Keratinocyte (primary cell): ENCODE measurements at regions not wholly inside any gene's neighbourhood (a gene's known extent, or its start where the extent isn't known, plus 50 kb on each side); places are given as distances from the start of the nearest gene placed in this dataset.

Source experiments
- DNase-seq: peaks from one replicate; pipeline ENCODE4 v3.0.0-alpha.2; 2011; ENCODE audit warnings: low read depth, missing footprints, low spot score
- FAIRE-seq: peaks from 2 replicates; lab custom pipeline; 2011; peaks lifted over from hg19 to GRCh38; lab: Jason Lieb, UNC
- H2AFZ ChIP-seq: 2 replicates; pipeline ENCODE4 v1.6.0; 2012; ENCODE audit warnings: low read length, control low read depth, inconsistent platforms; ENCODE audit not compliant: control insufficient read depth
- H3K27ac ChIP-seq: 2 replicates; pipeline ENCODE4 v1.5.1; 2011; ENCODE audit warnings: low read length; ENCODE audit not compliant: control insufficient read depth, insufficient read depth
- H3K27me3 ChIP-seq: 3 replicates; pipeline ENCODE4 v1.6.0; 2011; ENCODE audit warnings: low read length; ENCODE audit not compliant: control insufficient read depth, insufficient read depth; ENCODE audit errors: extremely low read depth
- H3K36me3 ChIP-seq, 2 experiments: 2 replicates in 1 of 2; 3 replicates in 1 of 2; pipeline ENCODE4 v1.5.1; 2011; ENCODE audit warnings: low read length in 2 of 2, mild to moderate bottlenecking in 1 of 2; ENCODE audit not compliant: control insufficient read depth in 2 of 2, insufficient read depth in 2 of 2; ENCODE audit errors: extremely low read depth in 1 of 2
- H3K4me1 ChIP-seq: 3 replicates; pipeline ENCODE4 v1.5.1; 2011; ENCODE audit warnings: low read length; ENCODE audit not compliant: control insufficient read depth, insufficient read depth; ENCODE audit errors: extremely low read depth
- H3K4me2 ChIP-seq: 3 replicates; pipeline ENCODE4 v1.6.0; 2011; ENCODE audit warnings: low read depth, low read length; ENCODE audit not compliant: control insufficient read depth, insufficient read depth; ENCODE audit errors: extremely low read depth
- H3K4me3 ChIP-seq, 3 experiments: fragments of 200-600 bp in 1 of 3; sonication (generic) in 1 of 3; 2 replicates in 2 of 3; 3 replicates in 1 of 3; pipeline ENCODE4 v1.5.1; 2011 to 2016; ENCODE audit warnings: low read length in 3 of 3, mild to moderate bottlenecking in 3 of 3, control low read depth in 2 of 3, inconsistent platforms in 1 of 3, low read depth in 1 of 3, mixed read lengths in 1 of 3, mixed run types in 1 of 3, moderate library complexity in 1 of 3; ENCODE audit not compliant: control insufficient read depth in 2 of 3, insufficient read depth in 2 of 3; ENCODE audit errors: extremely low read depth in 1 of 3
- H3K79me2 ChIP-seq: 2 replicates; pipeline ENCODE4 v1.6.0; 2012; ENCODE audit warnings: low read length; ENCODE audit not compliant: control insufficient read depth, insufficient read depth
- H3K9ac ChIP-seq: 3 replicates; pipeline ENCODE4 v1.6.0; 2011; ENCODE audit warnings: low read length; ENCODE audit not compliant: control insufficient read depth, insufficient read depth; ENCODE audit errors: extremely low read depth
- H3K9me1 ChIP-seq: 3 replicates; pipeline ENCODE4 v1.6.0; 2011; ENCODE audit warnings: low read length; ENCODE audit not compliant: control insufficient read depth, insufficient read depth; ENCODE audit errors: extremely low read depth
- H3K9me3 ChIP-seq: 2 replicates; pipeline ENCODE4 v1.5.1; 2012; ENCODE audit warnings: low read depth, low read length; ENCODE audit not compliant: control insufficient read depth
- H4K20me1 ChIP-seq: 3 replicates; pipeline ENCODE4 v1.6.0; 2011; ENCODE audit warnings: low read length; ENCODE audit not compliant: control insufficient read depth, insufficient read depth; ENCODE audit errors: extremely low read depth
- CTCF ChIP-seq, 3 experiments: IDR thresholded peaks in 1 of 3; conservative IDR thresholded peaks in 1 of 3; optimal IDR thresholded peaks in 1 of 3; 2 replicates in 2 of 3; 3 replicates in 1 of 3; pipeline versions ENCODE3 to v1.5.1; 2011; ENCODE audit warnings: low read length in 3 of 3, mild to moderate bottlenecking in 3 of 3, moderate library complexity in 2 of 3, control low read depth in 1 of 3, inconsistent platforms in 1 of 3; ENCODE audit not compliant: insufficient read depth in 2 of 3; ENCODE audit errors: extremely low read depth in 1 of 3
- EZH2 ChIP-seq: IDR thresholded peaks from one replicate; pipeline ENCODE4 v1.6.1; 2012; ENCODE audit warnings: inconsistent platforms, mild to moderate bottlenecking, low read length, moderate library complexity
- dilution Hi-C: fragments of 300-500 bp; cut with MboI; formaldehyde crosslinking; loops from one replicate; pipeline ENCODE4 v1.7.0; 2020; ENCODE audit warnings: low sequenced_read_pairs; ENCODE audit not compliant: extremely low pct_ligation_motif_present

GRCh38 chr2:11017921-11018320 lies 106.2 kb downstream of the KCNF1 start:
- dilution Hi-C loops = no loop called here
- no peaks in the 10 kb centered on the region for H3K79me2 ChIP-seq
- TF ChIP-seq EZH2 = no peak
- TF ChIP-seq CTCF (optimal IDR thresholded peaks at IDR 0.05 in 1 of 3, IDR thresholded peaks at IDR 0.05 in 1 of 3, conservative IDR thresholded peaks at IDR 0.05 in 1 of 3; ENCODE audit: extremely low read depth in 1 of 3, insufficient read depth in 2 of 3, low read length in 3 of 3) = no peak

GRCh38 chr2:11018651-11019185 lies 107.0 kb downstream of the KCNF1 start:
- Histone ChIP-seq H4K20me1 (no peaks in the 10 kb centered on the region), H3K4me3 (no peak overlapping the region), H3K9ac (no peak overlapping the region), H3K27me3 (peaks cover 26% of the 10 kb centered on the region), H3K27ac (no peak overlapping the region), H3K9me3 (no peaks in the 10 kb centered on the region), H2AFZ (no peak overlapping the region), H3K9me1 (no peaks in the 10 kb centered on the region), H3K79me2 (no peaks in the 10 kb centered on the region), H3K36me3 (no peaks in the 10 kb centered on the region), H3K4me1 (no peaks in the 10 kb centered on the region), H3K4me2 (no peak overlapping the region)
- dilution Hi-C loops = no loop called here
- no peak for TF ChIP-seq EZH2
- TF ChIP-seq CTCF (optimal IDR thresholded peaks at IDR 0.05 in 1 of 3, IDR thresholded peaks at IDR 0.05 in 1 of 3, conservative IDR thresholded peaks at IDR 0.05 in 1 of 3; ENCODE audit: extremely low read depth in 1 of 3, insufficient read depth in 2 of 3, low read length in 3 of 3) = no peak
- DNase-seq = no peak
- FAIRE-seq = no peak

More at GRCh38 chr2:11017921-11018320, 106.2 kb downstream of the KCNF1 start:
- DNase-seq (no peak), FAIRE-seq (no peak)
- Histone ChIP-seq H3K9me1 (no peaks in the 10 kb centered on the region), H2AFZ (no peak overlapping the region), H3K4me2 (no peak overlapping the region), H3K4me1 (no peaks in the 10 kb centered on the region), H4K20me1 (no peaks in the 10 kb centered on the region), H3K9me3 (no peaks in the 10 kb centered on the region), H3K36me3 (no peaks in the 10 kb centered on the region), H3K4me3 (no peak overlapping the region), H3K27me3 (peaks cover 26% of the 10 kb centered on the region), H3K27ac (no peak overlapping the region), H3K9ac (no peak overlapping the region)
